GM12891 (cell line): ENCODE measurements at regions not wholly inside any gene's neighbourhood (a gene's known extent, or its start where the extent isn't known, plus 50 kb on each side); places are given as distances from the start of the nearest gene placed in this dataset.

Source experiments
- DNase-seq: peaks from one replicate; pipeline ENCODE4 v3.0.0; 2011; ENCODE audit warnings: low spot score; ENCODE audit not compliant: insufficient read length
- FAIRE-seq: peaks from 2 replicates; lab custom pipeline; 2011; peaks lifted over from hg19 to GRCh38; lab: Jason Lieb, UNC
- PAX5 ChIP-seq: IDR thresholded peaks from 2 replicates; pipeline ENCODE4 v1.6.1; 2011; ENCODE audit warnings: low read length, moderate library complexity, mild to moderate bottlenecking; ENCODE audit not compliant: insufficient read depth, severe bottlenecking
- POLR2A ChIP-seq: IDR thresholded peaks from 2 replicates; pipeline ENCODE4 v1.6.1; 2011; ENCODE audit warnings: low read depth, low read length, control low read depth
- POLR2AphosphoS5 ChIP-seq: IDR thresholded peaks from 2 replicates; pipeline ENCODE4 v1.6.1; 2011; ENCODE audit warnings: low read depth, low read length, control low read depth
- POU2F2 ChIP-seq: IDR thresholded peaks from 2 replicates; pipeline ENCODE4 v1.6.1; 2011; ENCODE audit warnings: low read depth, mild to moderate bottlenecking, control low read depth, low read length, moderate library complexity
- SPI1 ChIP-seq: IDR thresholded peaks from 2 replicates; pipeline ENCODE4 v1.6.1; 2011; ENCODE audit warnings: low read depth, low read length, control low read depth
- TAF1 ChIP-seq: IDR thresholded peaks from 2 replicates; pipeline ENCODE4 v1.6.1; 2011; ENCODE audit warnings: low read depth, low read length, control low read depth

GRCh38 chr13:107200491-107200890, 632.6 kb upstream of the ARGLU1 start:
- DNase-seq (no peak), FAIRE-seq (no peak)
- no peak for TF ChIP-seq POU2F2
- no peak for TF ChIP-seq SPI1
- TF ChIP-seq PAX5: no peak
- no peak for TF ChIP-seq TAF1
- TF ChIP-seq POLR2AphosphoS5: no peak

- DNase-seq (no peak), FAIRE-seq (no peak)
- TF ChIP-seq PAX5 (no peak), TAF1 (no peak), POLR2AphosphoS5 (no peak), SPI1 (no peak), POU2F2 (no peak), POLR2A (no peak)
Observed at GRCh38 chr13:107192289-107192688, 624.4 kb upstream of the ARGLU1 start.

- no peak for FAIRE-seq
Observed at GRCh38 chr13:107190065-107190464, 622.1 kb upstream of the ARGLU1 start.

GRCh38 chr13:107185889-107186288, 618.0 kb upstream of the ARGLU1 start:
- TF ChIP-seq PAX5 (no peak), POLR2A (no peak), POU2F2 (no peak), TAF1 (no peak), POLR2AphosphoS5 (no peak), SPI1 (no peak)
- DNase-seq (no peak), FAIRE-seq (no peak)

More at GRCh38 chr13:107190065-107190464, 622.1 kb upstream of the ARGLU1 start:
- TF ChIP-seq POU2F2: no peak
- DNase-seq: no peak

- FAIRE-seq (no peak), DNase-seq (no peak)
- no peak for TF ChIP-seq TAF1
- TF ChIP-seq POU2F2: no peak
Observed at GRCh38 chr13:107170270-107170931, 602.5 kb upstream of the ARGLU1 start.

GRCh38 chr13:107157271-107157670, 589.3 kb upstream of the ARGLU1 start:
- no peak for DNase-seq
- no peak for TF ChIP-seq POU2F2
- no peak for TF ChIP-seq SPI1
- TF ChIP-seq TAF1: no peak
- TF ChIP-seq POLR2AphosphoS5: no peak
- no peak for TF ChIP-seq PAX5
- TF ChIP-seq POLR2A: no peak
- no peak for FAIRE-seq

- FAIRE-seq (no peak), DNase-seq (no peak)
- TF ChIP-seq POLR2A (no peak), SPI1 (no peak), PAX5 (no peak), POLR2AphosphoS5 (no peak), TAF1 (no peak), POU2F2 (no peak)
Observed at GRCh38 chr13:107144432-107144831, 576.5 kb upstream of the ARGLU1 start.

GRCh38 chr13:107141767-107142166, 573.8 kb upstream of the ARGLU1 start:
- DNase-seq (no peak), FAIRE-seq (no peak)
- TF ChIP-seq POLR2A (no peak), POU2F2 (no peak), SPI1 (no peak), PAX5 (no peak), TAF1 (no peak), POLR2AphosphoS5 (no peak)

GRCh38 chr13:107139006-107139405, 571.1 kb upstream of the ARGLU1 start:
- TF ChIP-seq POU2F2: no peak
- TF ChIP-seq TAF1: no peak
- TF ChIP-seq POLR2AphosphoS5: no peak
- TF ChIP-seq POLR2A: no peak
- no peak for TF ChIP-seq PAX5
- no peak for TF ChIP-seq SPI1
- DNase-seq (no peak), FAIRE-seq (no peak)

- no peak for DNase-seq
- no peak for FAIRE-seq
- TF ChIP-seq POLR2A (no peak), TAF1 (no peak), POLR2AphosphoS5 (no peak), PAX5 (no peak), SPI1 (no peak), POU2F2 (no peak)
Observed at GRCh38 chr13:107138486-107138885, 570.5 kb upstream of the ARGLU1 start.

- FAIRE-seq (no peak), DNase-seq (no peak)
- TF ChIP-seq TAF1: no peak
- no peak for TF ChIP-seq POLR2A
- TF ChIP-seq SPI1: no peak
- TF ChIP-seq POU2F2: no peak
- TF ChIP-seq PAX5: no peak
- TF ChIP-seq POLR2AphosphoS5: no peak
Observed at GRCh38 chr13:107133950-107134349, 566.0 kb upstream of the ARGLU1 start.

- no peak for FAIRE-seq
- no peak for DNase-seq
- TF ChIP-seq TAF1: no peak
- no peak for TF ChIP-seq POU2F2
- no peak for TF ChIP-seq POLR2A
- no peak for TF ChIP-seq POLR2AphosphoS5
- no peak for TF ChIP-seq SPI1
- no peak for TF ChIP-seq PAX5
Observed at GRCh38 chr13:107130566-107130965, 562.6 kb upstream of the ARGLU1 start.
